HEK293T (cell line): ENCODE measurements at regions not wholly inside any gene's neighbourhood (a gene's known extent, or its start where the extent isn't known, plus 50 kb on each side); places are given as distances from the start of the nearest gene placed in this dataset.

Experiments
- CTCF ChIA-PET: fragments of 350-600 bp; formaldehyde crosslinking; extraction: SDS; loops from one replicate; lab custom pipeline; 2021; ENCODE audit warnings: antibody characterized with exemption, inconsistent platforms; lab: Yijun Ruan, JAX
- POLR2A ChIA-PET: fragments of 350-600 bp; formaldehyde crosslinking; extraction: SDS; loops from one replicate; lab custom pipeline; 2020; ENCODE audit warnings: antibody characterized with exemption, inconsistent platforms; lab: Yijun Ruan, JAX
- DNase-seq: peaks from one replicate; pipeline ENCODE4 v3.0.0; 2012; ENCODE audit warnings: mixed read lengths; ENCODE audit errors: extremely low spot score
- ARNT ChIP-seq: fragments of 450-650 bp; IDR thresholded peaks from 2 replicates; pipeline ENCODE4 v1.6.1; 2017; ENCODE audit warnings: mild to moderate bottlenecking
- BHLHE40 ChIP-seq: fragments of 450-650 bp; IDR thresholded peaks from 2 replicates; pipeline ENCODE4 v1.6.1; 2016; ENCODE audit warnings: mild to moderate bottlenecking, moderate library complexity, borderline replicate concordance
- CTBP1 ChIP-seq: fragments of 450-650 bp; IDR thresholded peaks from 2 replicates; pipeline ENCODE4 v1.6.1; 2016; ENCODE audit warnings: borderline replicate concordance
- ELF4 ChIP-seq: fragments of 450-650 bp; IDR thresholded peaks from 2 replicates; pipeline ENCODE4 v1.6.1; 2017; ENCODE audit warnings: antibody characterized with exemption
- FOXA1 ChIP-seq: fragments of 450-650 bp; IDR thresholded peaks from 2 replicates; pipeline ENCODE4 v1.6.1; 2016; ENCODE audit warnings: mild to moderate bottlenecking
- FOXK2 ChIP-seq: fragments of 450-650 bp; IDR thresholded peaks from 2 replicates; pipeline ENCODE4 v1.6.1; 2016; ENCODE audit warnings: mild to moderate bottlenecking
- FOXM1 ChIP-seq: fragments of 450-650 bp; IDR thresholded peaks from 2 replicates; pipeline ENCODE4 v1.6.1; 2017; ENCODE audit warnings: mild to moderate bottlenecking, borderline replicate concordance
- HDGF ChIP-seq: fragments of 450-650 bp; IDR thresholded peaks from 2 replicates; pipeline ENCODE4 v1.6.1; 2017; ENCODE audit warnings: antibody characterized with exemption, borderline replicate concordance
- L3MBTL2 ChIP-seq: fragments of 450-650 bp; conservative IDR thresholded peaks from 2 replicates; pipeline ENCODE4 v1.6.1; 2016; ENCODE audit warnings: mild to moderate bottlenecking
- LEF1 ChIP-seq: fragments of 450-650 bp; IDR thresholded peaks from 2 replicates; pipeline ENCODE4 v1.6.1; 2017; ENCODE audit warnings: mild to moderate bottlenecking, borderline replicate concordance
- NFRKB ChIP-seq: fragments of 450-650 bp; IDR thresholded peaks from 2 replicates; pipeline ENCODE4 v1.6.1; 2016; ENCODE audit warnings: mild to moderate bottlenecking, moderate library complexity
- SP1 ChIP-seq: fragments of 450-650 bp; IDR thresholded peaks from 2 replicates; pipeline ENCODE4 v1.6.1; 2017
- SUZ12 ChIP-seq: fragments of 450-650 bp; IDR thresholded peaks from 2 replicates; pipeline ENCODE4 v1.6.1; 2016; ENCODE audit warnings: mild to moderate bottlenecking
- TARDBP ChIP-seq: fragments of 450-650 bp; IDR thresholded peaks from 2 replicates; pipeline ENCODE4 v1.6.1; 2016
- ZNF384 ChIP-seq: fragments of 450-650 bp; IDR thresholded peaks from 2 replicates; pipeline ENCODE4 v1.6.1; 2016
- TF ChIP-seq, protein P1 (sequence below): fragments of 450-650 bp; IDR thresholded peaks from 2 replicates; pipeline ENCODE4 v1.6.1; 2016

DNA sequence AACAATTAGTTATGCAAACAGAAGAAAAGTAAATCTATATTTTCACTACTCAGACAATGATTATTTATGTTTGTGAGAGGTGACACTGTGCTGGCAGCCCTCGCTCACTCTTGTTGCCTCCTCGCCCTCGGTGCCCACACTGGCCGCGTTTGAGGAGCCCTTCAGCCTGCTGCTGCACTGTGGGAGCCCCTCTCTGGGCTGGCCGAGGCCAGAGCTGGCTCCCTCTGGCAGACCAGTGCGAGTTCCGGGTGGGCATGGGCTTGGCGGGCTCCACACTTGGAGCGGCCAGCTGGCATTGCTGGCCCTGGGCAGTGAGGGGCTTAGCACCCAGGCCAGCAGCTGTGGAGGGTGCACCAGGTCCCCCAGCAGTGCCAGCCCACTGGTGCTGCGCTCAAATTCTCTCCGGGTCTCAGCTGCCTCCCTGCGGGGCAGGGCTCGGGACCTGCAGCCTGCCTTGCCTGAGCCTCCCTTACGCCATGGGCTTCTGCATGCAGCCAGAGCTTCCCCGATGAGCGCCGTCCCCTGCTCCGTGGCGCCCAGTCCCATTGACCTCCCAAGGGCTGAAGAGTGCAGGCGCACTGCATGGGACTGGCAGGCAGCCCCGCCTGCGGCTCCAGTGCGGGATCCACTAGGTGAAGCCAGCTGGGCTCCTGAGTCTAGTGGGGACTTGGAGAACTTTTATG is 902.6 kb downstream of the PDHA2 start:
- TF ChIP-seq FOXK2 (no peak), ZNF384 (no peak), CTBP1 (no peak), ELF4 (no peak), FOXM1 (no peak), NFRKB (no peak), HDGF (no peak), BHLHE40 (no peak), LEF1 (no peak), TARDBP (no peak), SUZ12 (no peak), SP1 (no peak), ARNT (no peak), L3MBTL2 (no peak), FOXA1 (no peak)
- TF ChIP-seq, protein P1, sequence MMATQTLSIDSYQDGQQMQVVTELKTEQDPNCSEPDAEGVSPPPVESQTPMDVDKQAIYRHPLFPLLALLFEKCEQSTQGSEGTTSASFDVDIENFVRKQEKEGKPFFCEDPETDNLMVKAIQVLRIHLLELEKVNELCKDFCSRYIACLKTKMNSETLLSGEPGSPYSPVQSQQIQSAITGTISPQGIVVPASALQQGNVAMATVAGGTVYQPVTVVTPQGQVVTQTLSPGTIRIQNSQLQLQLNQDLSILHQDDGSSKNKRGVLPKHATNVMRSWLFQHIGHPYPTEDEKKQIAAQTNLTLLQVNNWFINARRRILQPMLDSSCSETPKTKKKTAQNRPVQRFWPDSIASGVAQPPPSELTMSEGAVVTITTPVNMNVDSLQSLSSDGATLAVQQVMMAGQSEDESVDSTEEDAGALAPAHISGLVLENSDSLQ: no peak
- POLR2A ChIA-PET: no interaction called here
- DNase-seq: no peak
- CTCF ChIA-PET: no interaction called here

DNA sequence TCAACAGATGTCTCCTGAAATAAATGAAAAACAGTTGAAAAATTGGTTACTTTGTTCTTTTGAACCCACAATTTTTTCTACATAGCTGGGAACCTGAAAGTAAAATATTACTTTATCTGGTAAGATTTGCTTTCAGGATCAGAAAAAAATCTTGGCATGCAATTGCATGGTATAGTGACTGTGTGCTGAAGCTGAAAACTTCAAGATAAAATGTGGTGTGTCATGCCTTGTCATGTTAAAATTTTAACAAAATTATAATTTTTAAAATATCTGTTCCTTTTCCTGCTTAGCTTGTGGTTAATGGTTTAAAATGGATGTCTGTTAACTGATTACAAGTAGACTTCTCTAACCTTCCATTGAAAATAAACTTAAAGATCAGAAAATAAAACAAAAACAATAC is 904.8 kb downstream of the PDHA2 start:
- no peak for TF ChIP-seq LEF1
- no peak for TF ChIP-seq HDGF
- TF ChIP-seq TARDBP: no peak
- TF ChIP-seq SP1: no peak
- no peak for TF ChIP-seq ZNF384
- TF ChIP-seq NFRKB: no peak
- no peak for TF ChIP-seq FOXK2
- no peak for TF ChIP-seq FOXA1
- no peak for TF ChIP-seq SUZ12
- TF ChIP-seq, protein P1: no peak
- TF ChIP-seq ELF4: no peak
- TF ChIP-seq FOXM1: no peak
- TF ChIP-seq BHLHE40: no peak
- no peak for TF ChIP-seq L3MBTL2
- TF ChIP-seq CTBP1: no peak
- no peak for TF ChIP-seq ARNT
- CTCF ChIA-PET: no interaction called here
- POLR2A ChIA-PET: no interaction called here
- no peak for DNase-seq

DNA sequence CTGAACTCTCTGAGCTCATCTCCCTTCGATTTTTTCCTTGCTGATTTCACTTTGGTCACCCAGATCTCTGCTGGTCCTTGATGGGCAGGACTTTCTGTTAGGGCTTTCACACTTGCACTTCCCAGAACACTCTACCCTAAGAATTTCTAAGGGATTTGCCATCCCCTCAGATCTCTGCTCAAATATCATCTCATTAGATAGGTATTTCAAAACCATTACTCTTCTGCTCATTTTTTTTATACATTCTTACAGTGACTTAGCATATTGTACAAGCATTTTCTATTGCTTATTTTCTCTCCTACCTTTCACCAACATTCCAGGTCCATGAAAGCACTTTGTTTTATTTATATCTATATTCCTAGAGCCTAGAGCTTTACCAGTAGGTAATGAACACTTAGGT is 913.3 kb downstream of the PDHA2 start:
- no peak for DNase-seq
- ChIA-PET CTCF (no interaction called here), POLR2A (no interaction called here)
- TF ChIP-seq L3MBTL2: no peak
- TF ChIP-seq HDGF: no peak
- TF ChIP-seq CTBP1: no peak
- no peak for TF ChIP-seq FOXM1
- no peak for TF ChIP-seq ZNF384
- TF ChIP-seq FOXK2: no peak
- TF ChIP-seq LEF1: no peak
- TF ChIP-seq ARNT: no peak
- no peak for TF ChIP-seq NFRKB
- TF ChIP-seq SP1: no peak
- TF ChIP-seq BHLHE40: no peak
- no peak for TF ChIP-seq FOXA1

DNA sequence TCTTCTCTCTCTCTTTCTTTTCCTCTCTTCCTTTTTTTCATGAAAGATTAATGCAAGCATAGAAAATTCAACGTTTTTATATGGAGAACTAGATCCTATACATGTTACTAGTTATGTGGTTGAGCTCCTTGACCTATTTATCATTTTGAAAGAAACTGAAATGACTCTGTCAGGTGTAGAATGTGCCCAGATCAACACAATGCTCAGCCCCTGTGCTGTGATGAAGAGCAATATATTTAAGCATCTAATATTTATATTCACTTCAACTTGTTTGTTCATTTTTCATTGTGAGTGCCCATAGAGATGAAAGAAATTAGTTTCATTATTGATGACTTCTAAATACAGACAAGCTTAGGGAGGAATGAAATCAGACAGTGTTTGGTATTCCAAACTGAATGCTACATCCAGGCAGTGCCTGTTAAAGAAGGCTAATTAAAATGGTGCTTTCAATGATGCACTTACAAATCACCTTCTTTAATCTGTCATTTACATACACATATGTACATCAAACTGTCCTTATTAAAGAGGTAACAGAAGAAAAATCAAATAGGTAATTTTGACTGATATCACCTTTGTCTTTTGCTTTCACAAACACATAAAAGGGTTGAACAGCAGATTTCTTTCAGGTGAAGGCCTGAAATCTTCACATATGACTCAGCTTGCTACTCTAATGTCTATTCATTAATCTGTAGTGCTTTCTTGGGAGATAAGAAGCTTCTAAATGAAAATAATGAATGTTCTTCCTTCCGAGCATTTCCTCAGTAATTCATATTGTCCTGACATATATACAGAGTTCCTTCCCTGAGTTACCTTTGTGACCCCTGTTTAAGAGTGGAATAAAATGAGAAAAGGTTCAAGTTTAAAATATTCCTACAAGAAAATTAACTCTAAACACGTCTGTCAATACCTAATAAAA is 915.9 kb downstream of the PDHA2 start:
- ChIA-PET CTCF (no interaction called here), POLR2A (no interaction called here)
- DNase-seq: no peak
- TF ChIP-seq, protein P1: no peak
- TF ChIP-seq NFRKB: no peak
- no peak for TF ChIP-seq ZNF384
- no peak for TF ChIP-seq CTBP1
- TF ChIP-seq LEF1: no peak
- no peak for TF ChIP-seq HDGF
- TF ChIP-seq BHLHE40: no peak
- no peak for TF ChIP-seq SP1
- no peak for TF ChIP-seq TARDBP

DNA sequence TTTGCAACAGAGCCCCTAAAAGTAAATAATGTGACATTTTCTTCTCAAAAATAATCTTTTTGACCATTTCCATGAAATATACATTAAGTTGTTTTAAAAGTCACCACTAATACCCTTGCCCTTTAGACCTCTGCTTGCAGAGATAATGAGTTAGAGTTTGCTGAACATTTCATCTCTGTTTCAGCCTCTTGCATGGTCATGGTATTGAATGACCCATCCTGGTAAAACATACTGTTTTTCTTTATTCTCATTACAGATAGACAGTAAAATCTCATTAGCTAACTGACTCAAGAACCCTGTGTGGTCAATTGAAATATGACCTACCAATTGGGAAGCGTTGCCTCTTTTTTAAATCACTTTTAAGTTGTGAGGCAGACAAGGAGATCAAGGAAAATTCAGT is 916.7 kb downstream of the PDHA2 start:
- TF ChIP-seq BHLHE40 (no peak), HDGF (no peak), CTBP1 (no peak), LEF1 (no peak), SUZ12 (no peak), ELF4 (no peak), NFRKB (no peak)
- DNase-seq: no peak
- POLR2A ChIA-PET: no interaction called here
- CTCF ChIA-PET: no interaction called here

DNA sequence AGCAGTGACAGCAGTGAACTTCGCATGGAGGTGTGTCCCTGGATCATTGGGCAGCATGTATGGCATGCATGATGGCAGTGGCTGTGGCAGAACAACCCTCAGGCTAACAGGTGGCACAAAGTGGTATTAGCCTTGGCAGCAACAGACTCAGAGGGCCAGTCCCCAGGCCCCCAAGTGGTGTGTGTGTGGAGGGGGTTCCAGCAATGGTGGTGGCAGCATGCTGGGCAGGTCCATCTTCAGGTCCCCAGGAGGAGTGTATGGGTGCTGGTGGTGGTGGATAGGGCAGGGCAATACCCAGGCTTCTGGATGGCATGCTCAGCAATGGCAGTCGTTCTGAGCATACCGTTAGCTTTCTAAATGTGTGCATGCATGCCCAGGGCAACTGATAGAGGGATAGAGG is 923.7 kb downstream of the PDHA2 start:
- POLR2A ChIA-PET: no interaction called here
- no peak for DNase-seq
- no peak for TF ChIP-seq LEF1
- no peak for TF ChIP-seq BHLHE40
- no peak for TF ChIP-seq NFRKB
- TF ChIP-seq FOXM1: no peak
- TF ChIP-seq SP1: no peak
- TF ChIP-seq HDGF: no peak
- TF ChIP-seq TARDBP: no peak
- CTCF ChIA-PET: no interaction called here
